ENCODE measurements at regions not wholly inside any gene's neighbourhood (a gene's known extent, or its start where the extent isn't known, plus 50 kb on each side); places are given as distances from the start of the nearest gene placed in this dataset.

DNA sequence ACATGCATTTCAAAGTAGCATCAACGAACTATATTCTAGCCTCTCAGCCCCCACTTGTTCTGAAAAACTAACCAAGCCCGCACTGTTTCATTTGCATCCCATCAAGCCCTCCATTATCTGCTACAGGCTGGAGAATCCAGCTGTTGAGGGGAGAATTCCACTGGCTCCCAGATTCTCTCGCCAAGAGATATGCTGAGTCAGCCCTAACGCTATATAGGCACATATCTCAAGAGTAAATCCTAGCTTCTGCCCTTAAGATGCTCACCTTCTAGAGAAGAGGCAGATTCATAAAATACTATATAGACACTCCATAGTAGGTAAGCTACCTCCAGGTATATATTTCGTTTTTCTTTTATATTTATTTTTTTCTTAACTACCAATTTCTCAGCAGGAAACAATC lies 266.4 kb upstream of the TARS1 start:
- TF ChIP-seq, protein P1, sequence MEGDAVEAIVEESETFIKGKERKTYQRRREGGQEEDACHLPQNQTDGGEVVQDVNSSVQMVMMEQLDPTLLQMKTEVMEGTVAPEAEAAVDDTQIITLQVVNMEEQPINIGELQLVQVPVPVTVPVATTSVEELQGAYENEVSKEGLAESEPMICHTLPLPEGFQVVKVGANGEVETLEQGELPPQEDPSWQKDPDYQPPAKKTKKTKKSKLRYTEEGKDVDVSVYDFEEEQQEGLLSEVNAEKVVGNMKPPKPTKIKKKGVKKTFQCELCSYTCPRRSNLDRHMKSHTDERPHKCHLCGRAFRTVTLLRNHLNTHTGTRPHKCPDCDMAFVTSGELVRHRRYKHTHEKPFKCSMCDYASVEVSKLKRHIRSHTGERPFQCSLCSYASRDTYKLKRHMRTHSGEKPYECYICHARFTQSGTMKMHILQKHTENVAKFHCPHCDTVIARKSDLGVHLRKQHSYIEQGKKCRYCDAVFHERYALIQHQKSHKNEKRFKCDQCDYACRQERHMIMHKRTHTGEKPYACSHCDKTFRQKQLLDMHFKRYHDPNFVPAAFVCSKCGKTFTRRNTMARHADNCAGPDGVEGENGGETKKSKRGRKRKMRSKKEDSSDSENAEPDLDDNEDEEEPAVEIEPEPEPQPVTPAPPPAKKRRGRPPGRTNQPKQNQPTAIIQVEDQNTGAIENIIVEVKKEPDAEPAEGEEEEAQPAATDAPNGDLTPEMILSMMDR (IDR thresholded peaks at IDR 0.05), result no peak
- no peak for TF ChIP-seq POLR2A (IDR thresholded peaks at IDR 0.05)

Data from uterus (tissue), 2 donors.